ENCODE measurements at regions not wholly inside any gene's neighbourhood (a gene's known extent, or its start where the extent isn't known, plus 50 kb on each side); places are given as distances from the start of the nearest gene placed in this dataset.

GRCh38 chr15:36066757-36067156, 512.7 kb upstream of the CDIN1 start:
- Histone ChIP-seq H3K27ac (ENCODE audit: low read length) (no peak overlapping the region), H3K4me1 (ENCODE audit: control insufficient read depth, insufficient read depth, low read length) (no peaks in the 10 kb centered on the region), H3K27me3 (ENCODE audit: control insufficient read depth, insufficient read depth, low read length) (no peaks in the 10 kb centered on the region), H3K4me3 (ENCODE audit: low read depth in 2 of 2, low read length in 2 of 2) (no peak overlapping the region), H3K9me3 (ENCODE audit: control insufficient read depth, insufficient read depth, low read depth, low read length) (0 out of 2 replicates have a peak, but pooled peaks cover 5% of the 10 kb centered on the region), H3K36me3 (ENCODE audit: control insufficient read depth, insufficient read depth, low read length) (no peaks in the 10 kb centered on the region)
- intact Hi-C loops (cut with micrococcal nuclease; ENCODE audit: unreplicated experiment) (no loop called here), in situ Hi-C loops (cut with HindIII; ENCODE audit: low pct_unique_long_range_greater_than_20kb, low sequenced_read_pairs) (no loop called here)
- POLR2A ChIA-PET: no interaction called here
- CTCF ChIA-PET: interaction anchor here (0.9 kb wide), 1 partner anchor 44 kb away, joined by 3 read pairs; no protein-coding TSS in a partner anchor
- no peak for TF ChIP-seq CTCF (IDR thresholded peaks at IDR 0.05)
- no peak for TF ChIP-seq POLR2AphosphoS5 (IDR thresholded peaks at IDR 0.05; ENCODE audit: low read depth, low read length)
- no peak for TF ChIP-seq TCF7L2 (IDR thresholded peaks at IDR 0.05; ENCODE audit: low read depth, low read length)
- TF ChIP-seq REST (IDR thresholded peaks at IDR 0.05; ENCODE audit: insufficient read depth in 1 of 2, low read depth in 2 of 2, low read length in 1 of 2): no peak
- no peak for TF ChIP-seq SIN3A (IDR thresholded peaks at IDR 0.05; ENCODE audit: borderline replicate concordance, insufficient read depth, low read depth, low read length)
- ATAC-seq (no peak), DNase-seq (ENCODE audit: low read depth, low spot score) (no peak)
- BruUV-seq (replicated peaks): no TSS peak

- ChIA-PET POLR2A (no interaction called here), CTCF (interaction anchor here (0.6 to 0.9 kb wide), 2 partner anchors 36 to 45 kb away, joined by 3 to 4 read pairs; no protein-coding TSS in a partner anchor)
- in situ Hi-C loops (cut with HindIII; ENCODE audit: low pct_unique_long_range_greater_than_20kb, low sequenced_read_pairs): no loop called here
- intact Hi-C loops (cut with micrococcal nuclease; ENCODE audit: unreplicated experiment): no loop called here
- DNase-seq (ENCODE audit: low read depth, low spot score) (no peak), ATAC-seq (no peak)
- no TSS peak for BruUV-seq (replicated peaks)
- Histone ChIP-seq H3K36me3 (ENCODE audit: control insufficient read depth, insufficient read depth, low read length) (no peaks in the 10 kb centered on the region), H3K27ac (ENCODE audit: low read length) (no peak overlapping the region), H3K9me3 (ENCODE audit: control insufficient read depth, insufficient read depth, low read depth, low read length) (0 out of 2 replicates have a peak, but pooled peaks cover 5% of the 10 kb centered on the region), H3K4me1 (ENCODE audit: control insufficient read depth, insufficient read depth, low read length) (no peaks in the 10 kb centered on the region), H3K27me3 (ENCODE audit: control insufficient read depth, insufficient read depth, low read length) (no peaks in the 10 kb centered on the region), H3K4me3 (ENCODE audit: low read depth in 2 of 2, low read length in 2 of 2) (no peak overlapping the region)
- no peak for TF ChIP-seq POLR2AphosphoS5 (IDR thresholded peaks at IDR 0.05; ENCODE audit: low read depth, low read length)
- TF ChIP-seq CTCF (IDR thresholded peaks at IDR 0.05): no peak
- no peak for TF ChIP-seq SIN3A (IDR thresholded peaks at IDR 0.05; ENCODE audit: borderline replicate concordance, insufficient read depth, low read depth, low read length)
- TF ChIP-seq REST (IDR thresholded peaks at IDR 0.05; ENCODE audit: insufficient read depth in 1 of 2, low read depth in 2 of 2, low read length in 1 of 2): no peak
Measured at GRCh38 chr15:36067483-36068274, 511.7 kb upstream of the CDIN1 start.

All from Panc1 (cell line).